Activated naive CD4-positive, alpha-beta T cell treated with anti-CD3 and anti-CD28 coated beads, Interleukin-2, amount 50 U/mL, for 72 hours (primary cell): ENCODE measurements at regions not wholly inside any gene's neighbourhood (a gene's known extent, or its start where the extent isn't known, plus 50 kb on each side); places are given as distances from the start of the nearest gene placed in this dataset.

ENCODE experiments used
- ATAC-seq, 2 donors: fragments of 150-1000 bp; cut with Tn5 transposase; 2 replicates each; pipeline ENCODE4 v1.10.0; 2021; ENCODE audit warnings: mild to moderate bottlenecking in 2 of 2, moderate library complexity in 2 of 2
- DNase-seq, 2 donors: peaks; one replicate each; pipeline ENCODE4 v3.0.0; 2021 to 2022; ENCODE audit warnings: low spot score in 2 of 2
- H3K27ac Mint-ChIP-seq, 2 donors: one replicate each; pipeline ENCODE4 v1.8.0; 2022; ENCODE audit warnings: mild to moderate bottlenecking in 2 of 2, mixed read lengths in 2 of 2
- H3K36me3 Mint-ChIP-seq, 2 donors: one replicate each; pipeline ENCODE4 v1.8.0; 2022; ENCODE audit warnings: mixed read lengths in 2 of 2
- H3K9me3 Mint-ChIP-seq, 2 donors: one replicate each; pipeline ENCODE4 v1.8.0; 2022; ENCODE audit warnings: mixed read lengths in 2 of 2

- no peak for ATAC-seq
- Mint-ChIP-seq H3K9me3 (no peaks in the 10 kb centered on the region), H3K27ac (no peak overlapping the region), H3K36me3 (peaks cover 0 to 4% of the 10 kb centered on the region in 2 donors)
- DNase-seq = no peak
Measured at GRCh38 chr5:128876569-128877382, 88.5 kb upstream of the SLC27A6 start.

GRCh38 chr5:128877476-128877875 is 87.8 kb upstream of the SLC27A6 start:
- Mint-ChIP-seq H3K27ac (no peak overlapping the region), H3K9me3 (no peaks in the 10 kb centered on the region), H3K36me3 (peaks cover 0 to 4% of the 10 kb centered on the region in 2 donors)
- ATAC-seq (no peak), DNase-seq (no peak)

GRCh38 chr5:128881502-128882018 is 83.7 kb upstream of the SLC27A6 start:
- no peaks in the 10 kb centered on the region for H3K36me3 Mint-ChIP-seq
- ATAC-seq (no peak), DNase-seq (no peak)
- H3K9me3 Mint-ChIP-seq = peaks cover 3 to 8% of the 10 kb centered on the region in 2 donors
- no peak overlapping the region for H3K27ac Mint-ChIP-seq

- no peaks in the 10 kb centered on the region for H3K36me3 Mint-ChIP-seq
- no peak for DNase-seq
- no peak for ATAC-seq
- H3K27ac Mint-ChIP-seq = no peak overlapping the region
- H3K9me3 Mint-ChIP-seq = peaks cover 3 to 8% of the 10 kb centered on the region in 2 donors
Measured at GRCh38 chr5:128885649-128886255, 79.5 kb upstream of the SLC27A6 start.

- no peak for ATAC-seq
- no peak for DNase-seq
- Mint-ChIP-seq H3K27ac (no peak overlapping the region), H3K36me3 (no peaks in the 10 kb centered on the region), H3K9me3 (no peaks in the 10 kb centered on the region)
Measured at GRCh38 chr5:128895122-128895521, 70.2 kb upstream of the SLC27A6 start.

GRCh38 chr5:128896675-128897074 is 68.6 kb upstream of the SLC27A6 start:
- DNase-seq (no peak), ATAC-seq (no peak)
- Mint-ChIP-seq H3K36me3 (no peaks in the 10 kb centered on the region), H3K9me3 (no peaks in the 10 kb centered on the region), H3K27ac (no peak overlapping the region)

GRCh38 chr5:128903550-128903949 is 61.7 kb upstream of the SLC27A6 start:
- H3K36me3 Mint-ChIP-seq = no peaks in the 10 kb centered on the region
- no peak overlapping the region for H3K27ac Mint-ChIP-seq
- no peak for DNase-seq
- H3K9me3 Mint-ChIP-seq = no peaks in the 10 kb centered on the region
- no peak for ATAC-seq

- Mint-ChIP-seq H3K36me3 (no peaks in the 10 kb centered on the region), H3K9me3 (no peaks in the 10 kb centered on the region), H3K27ac (no peak overlapping the region)
- no peak for DNase-seq
- no peak for ATAC-seq
Measured at GRCh38 chr5:128904805-128905567, 60.3 kb upstream of the SLC27A6 start.

- DNase-seq (peak in 1 of 2 donors; percentile 40), ATAC-seq (peak in 1 of 2 donors; percentile 50)
- no peak overlapping the region for H3K27ac Mint-ChIP-seq
- no peaks in the 10 kb centered on the region for H3K36me3 Mint-ChIP-seq
- no peaks in the 10 kb centered on the region for H3K9me3 Mint-ChIP-seq
Measured at GRCh38 chr5:128905568-128906110, 59.6 kb upstream of the SLC27A6 start.

- Mint-ChIP-seq H3K9me3 (no peaks in the 10 kb centered on the region), H3K36me3 (no peaks in the 10 kb centered on the region), H3K27ac (no peak overlapping the region)
- DNase-seq (no peak), ATAC-seq (peak; percentile 53 to 84)
Measured at GRCh38 chr5:128913551-128913950, 51.7 kb upstream of the SLC27A6 start.
